HG02763 (cell line): ENCODE measurements at regions not wholly inside any gene's neighbourhood (a gene's known extent, or its start where the extent isn't known, plus 50 kb on each side); places are given as distances from the start of the nearest gene placed in this dataset.
"Not testable (repeated sequence)": the region's sequence is repeated elsewhere in the genome, so short reads cannot be mapped to it uniquely, and the experiment has no call there.

Source experiments
- ATAC-seq: cut with Tn5 transposase; IDR thresholded peaks from one replicate; pipeline ENCODE4 v1.9.1; 2021; ENCODE audit warnings: mild to moderate bottlenecking, moderate library complexity; ENCODE audit not compliant: unreplicated experiment

- ATAC-seq: no peak
These were observed 134.8 kb upstream of the SLC4A4 start for GRCh38 chr4:71204056-71204455.

- ATAC-seq: no peak
These were observed 132.1 kb upstream of the SLC4A4 start for GRCh38 chr4:71206763-71207162.

- no peak for ATAC-seq
These were observed 129.7 kb upstream of the SLC4A4 start for GRCh38 chr4:71209161-71209560.

GRCh38 chr4:71210823-71211222 lies 128.0 kb upstream of the SLC4A4 start:
- no peak for ATAC-seq

GRCh38 chr4:71211748-71212147 lies 127.1 kb upstream of the SLC4A4 start:
- no peak for ATAC-seq

- ATAC-seq: no peak
These were observed 126.6 kb upstream of the SLC4A4 start for GRCh38 chr4:71212216-71212615.

- ATAC-seq: no peak
These were observed 124.2 kb upstream of the SLC4A4 start for GRCh38 chr4:71214578-71214977.

GRCh38 chr4:71216316-71216959 lies 122.4 kb upstream of the SLC4A4 start:
- no peak for ATAC-seq

GRCh38 chr4:71217688-71218087 lies 121.1 kb upstream of the SLC4A4 start:
- no peak for ATAC-seq

- not testable (repeated sequence) for ATAC-seq
These were observed 118.0 kb upstream of the SLC4A4 start for GRCh38 chr4:71220848-71221247.

- ATAC-seq: no peak
These were observed 117.0 kb upstream of the SLC4A4 start for GRCh38 chr4:71221510-71222466.

- no peak for ATAC-seq
These were observed 116.2 kb upstream of the SLC4A4 start for GRCh38 chr4:71222661-71223060.

GRCh38 chr4:71229477-71230270 lies 109.1 kb upstream of the SLC4A4 start:
- no peak for ATAC-seq

- ATAC-seq: no peak
These were observed 108.3 kb upstream of the SLC4A4 start for GRCh38 chr4:71230271-71231128.

- no peak for ATAC-seq
These were observed 107.4 kb upstream of the SLC4A4 start for GRCh38 chr4:71231129-71232055.

GRCh38 chr4:71232056-71232430 lies 106.8 kb upstream of the SLC4A4 start:
- ATAC-seq: no peak

GRCh38 chr4:71232846-71233245 lies 106.0 kb upstream of the SLC4A4 start:
- ATAC-seq: no peak

- ATAC-seq: no peak
These were observed 103.3 kb upstream of the SLC4A4 start for GRCh38 chr4:71235311-71236201.
